ENCODE measurements at regions not wholly inside any gene's neighbourhood (a gene's known extent, or its start where the extent isn't known, plus 50 kb on each side); places are given as distances from the start of the nearest gene placed in this dataset.
"Not testable (repeated sequence)": the region's sequence is repeated elsewhere in the genome, so short reads cannot be mapped to it uniquely, and the experiment has no call there.

DNA sequence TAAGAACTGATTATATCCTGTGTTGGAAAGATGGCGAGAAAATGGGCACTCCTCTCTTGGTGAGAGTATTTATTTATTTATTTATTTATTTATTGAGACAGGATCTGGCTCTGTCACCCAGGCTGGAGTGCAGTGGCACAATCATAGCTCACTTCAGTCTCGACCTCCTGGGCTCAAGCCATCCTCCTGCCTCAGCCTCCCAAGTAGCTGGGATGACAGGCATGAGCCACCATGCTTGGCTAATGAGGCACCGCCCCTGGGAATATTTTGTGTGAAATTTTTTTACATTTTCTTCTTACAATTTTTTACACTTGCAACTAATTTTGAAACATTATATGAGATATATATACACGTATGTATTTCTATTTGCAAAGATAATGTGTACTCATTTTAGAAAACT lies 150.5 kb upstream of the PRR20G start:
- DNase-seq = no peak

DNA sequence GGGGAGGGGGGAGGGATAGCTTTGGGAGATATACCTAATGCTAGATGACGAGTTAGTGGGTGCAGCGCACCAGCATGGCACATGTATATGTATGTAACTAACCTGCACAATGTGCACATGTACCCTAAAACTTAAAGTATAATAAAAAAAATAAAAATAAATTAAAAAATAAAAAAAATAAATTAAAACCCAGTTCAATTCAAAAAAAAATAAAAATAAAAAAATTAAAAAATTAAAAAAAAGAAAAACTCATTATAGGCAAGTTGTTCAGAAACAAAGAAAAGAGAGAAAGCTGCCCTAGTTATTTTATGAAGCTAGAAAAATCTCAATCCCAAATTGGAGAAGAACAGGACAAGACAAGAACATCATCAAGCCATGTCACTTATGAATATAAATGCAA lies 147.5 kb upstream of the PRR20G start:
- not testable (repeated sequence) for DNase-seq

DNA sequence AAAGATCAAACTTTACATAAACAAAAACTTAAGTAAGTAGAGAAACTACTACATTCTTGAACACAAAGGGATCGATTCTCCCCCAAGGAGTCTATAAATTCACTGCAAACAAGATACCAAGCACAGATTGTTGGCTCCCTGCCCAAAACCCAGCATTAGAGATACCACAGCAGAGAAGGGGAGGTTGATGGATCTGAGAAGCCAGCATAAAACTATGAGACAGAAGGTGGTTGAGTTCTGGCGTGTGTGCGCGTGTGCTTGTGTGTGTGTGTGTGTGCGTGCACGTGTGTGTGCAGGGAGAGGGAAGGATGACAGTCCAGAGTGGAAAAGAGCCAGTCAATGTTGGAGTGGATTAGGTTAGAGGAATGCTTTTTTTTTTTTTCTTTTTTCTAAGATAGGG lies 143.2 kb upstream of the PRR20G start:
- no peak for DNase-seq

DNA sequence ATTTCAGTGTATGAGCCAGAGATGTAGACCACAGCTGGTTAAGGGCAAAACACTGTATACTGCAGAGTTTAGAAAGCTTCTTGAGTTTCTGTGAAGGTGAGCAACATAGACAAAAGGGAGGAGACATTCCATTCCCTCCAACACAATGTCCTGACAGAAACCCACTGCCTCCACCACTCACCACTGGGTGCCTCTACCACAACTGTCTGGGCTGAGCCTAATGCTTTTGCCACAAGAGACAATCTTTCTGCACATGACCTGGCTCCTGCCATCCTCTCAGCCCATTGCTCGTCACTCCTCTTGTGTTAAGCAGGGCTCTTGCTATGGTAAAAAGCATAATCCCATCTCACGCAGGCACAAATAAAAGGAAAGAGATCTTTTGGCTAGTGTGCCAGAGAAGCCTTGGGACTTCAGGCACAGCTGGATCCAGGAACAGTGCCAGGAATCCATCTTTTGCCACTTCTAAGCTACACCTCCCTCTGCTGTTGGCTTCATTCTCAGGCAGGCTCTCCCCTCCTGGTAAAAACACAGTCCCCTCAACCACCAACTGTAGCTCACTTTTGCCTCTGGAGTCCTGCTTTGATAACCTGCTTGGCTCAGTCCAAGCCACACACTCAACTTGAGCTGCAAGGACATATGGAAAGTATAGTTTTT lies 140.6 kb upstream of the PRR20G start:
- DNase-seq = no peak

DNA sequence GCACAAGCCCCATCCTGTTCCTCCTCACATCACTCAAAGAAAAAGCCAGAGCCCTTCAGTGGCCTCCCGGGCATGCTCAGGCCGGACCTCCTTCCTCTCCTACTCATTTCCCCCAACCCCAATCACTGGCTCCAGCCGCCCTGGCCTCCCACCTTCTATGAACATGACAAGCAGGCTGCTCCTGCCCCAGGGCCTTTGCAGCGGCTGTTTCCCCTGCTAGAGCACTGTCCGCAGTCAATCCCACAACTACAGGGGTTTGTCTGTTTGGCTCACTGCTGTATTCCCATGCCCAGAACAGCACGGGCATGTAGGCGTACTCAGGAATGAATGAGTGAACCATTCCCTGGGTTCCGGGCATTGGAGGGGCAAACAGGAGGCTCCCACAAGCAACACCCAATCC lies 139.8 kb upstream of the PRR20G start:
- no peak for DNase-seq

DNA sequence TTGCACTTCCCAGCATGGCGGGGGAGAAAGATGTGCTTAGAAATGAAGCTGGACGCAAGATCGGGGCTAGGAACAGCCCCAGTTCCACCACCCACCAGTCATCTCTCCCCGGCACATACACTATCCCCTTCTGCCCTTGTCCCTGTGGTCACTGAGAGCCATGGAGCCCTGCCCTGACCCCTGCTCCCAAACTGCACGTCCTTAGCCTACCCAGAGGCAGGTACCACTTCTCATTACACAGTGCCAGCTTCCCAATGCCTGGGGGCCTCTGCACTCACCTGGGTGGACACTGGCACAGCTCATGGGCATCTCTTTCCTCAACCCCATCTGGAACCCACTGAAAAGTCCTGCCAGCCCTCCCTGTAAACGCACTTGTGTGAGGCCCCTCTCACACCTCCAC lies 139.3 kb upstream of the PRR20G start:
- DNase-seq = no peak

DNA sequence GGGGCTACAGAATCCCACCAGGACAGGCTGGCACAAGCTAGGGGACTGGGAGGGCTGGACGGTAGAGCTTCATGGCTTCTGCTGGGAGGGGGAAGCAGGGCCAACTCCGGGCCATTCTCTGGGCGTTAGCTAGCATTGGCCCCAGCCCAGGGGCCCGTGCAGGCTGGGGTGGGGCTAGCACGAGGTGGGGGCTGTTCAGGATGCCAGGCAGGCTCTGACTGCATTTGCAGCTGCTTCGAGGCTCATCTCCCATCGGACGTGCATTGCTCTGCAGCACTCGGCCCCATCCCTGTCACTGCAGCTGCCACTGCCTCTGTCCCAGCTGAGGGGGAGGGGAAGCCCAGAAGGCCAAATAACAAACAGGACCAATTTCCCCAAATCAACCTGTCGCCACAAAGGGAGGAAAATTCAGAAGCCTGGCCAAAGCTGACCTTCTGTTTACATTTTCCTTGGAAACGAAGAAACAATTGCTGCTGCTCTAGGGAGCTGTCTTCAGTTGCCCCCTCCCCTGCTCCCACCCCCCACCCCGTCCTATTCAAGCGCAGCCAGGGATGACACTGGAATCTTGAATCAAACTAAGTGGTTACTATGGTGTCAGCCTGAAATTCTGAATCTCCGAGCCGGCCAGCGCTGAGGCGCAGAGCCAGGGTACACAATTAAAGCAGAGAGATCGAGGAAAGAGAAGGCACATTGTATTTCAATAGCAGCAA lies 138.8 kb upstream of the PRR20G start:
- DNase-seq = no peak

DNA sequence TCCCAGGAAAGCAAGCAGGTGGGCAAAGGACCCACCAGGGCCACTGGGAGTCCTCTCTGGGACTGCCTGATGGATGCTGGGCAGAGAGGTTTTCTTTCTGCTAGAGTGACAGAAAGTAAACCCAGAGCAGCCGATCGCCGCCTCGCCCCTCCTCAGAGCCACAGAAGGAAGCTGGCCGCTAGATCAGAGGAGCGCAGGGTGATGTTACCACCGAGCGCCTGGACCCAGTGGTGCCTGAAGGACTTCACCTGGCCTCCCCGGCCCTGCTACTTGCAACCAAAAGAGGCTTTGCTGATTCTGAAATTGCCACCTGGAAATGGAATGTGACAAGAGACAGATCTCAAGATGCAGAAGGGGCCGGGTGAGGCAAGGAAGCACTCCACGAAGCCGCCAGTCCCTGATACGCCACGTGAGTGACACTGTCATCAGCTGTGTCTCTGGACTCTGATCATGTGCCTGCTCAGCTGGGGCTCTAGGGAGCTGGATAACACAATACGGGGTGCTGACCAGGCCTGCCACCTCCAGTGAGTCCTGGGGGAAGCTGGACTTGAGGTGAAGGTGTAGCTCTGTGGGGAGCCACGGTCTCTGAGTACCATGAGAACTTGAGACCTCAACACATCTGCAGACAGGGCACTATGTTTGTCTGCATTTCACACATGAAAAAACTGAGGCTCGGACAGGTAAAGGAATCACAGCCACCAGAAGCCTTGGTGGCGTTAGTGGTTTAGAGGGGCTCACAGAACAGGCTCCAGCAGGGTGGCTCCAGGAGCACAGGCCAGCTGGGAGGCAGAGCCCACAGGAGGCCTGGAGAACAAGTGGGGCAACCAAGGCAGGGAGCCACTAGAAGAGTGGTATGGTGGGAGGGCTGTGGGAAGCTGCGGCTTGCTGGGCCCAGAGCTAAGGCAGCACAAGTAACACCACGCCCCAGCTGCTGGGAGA lies 137.9 kb upstream of the PRR20G start:
- DNase-seq = no peak

DNA sequence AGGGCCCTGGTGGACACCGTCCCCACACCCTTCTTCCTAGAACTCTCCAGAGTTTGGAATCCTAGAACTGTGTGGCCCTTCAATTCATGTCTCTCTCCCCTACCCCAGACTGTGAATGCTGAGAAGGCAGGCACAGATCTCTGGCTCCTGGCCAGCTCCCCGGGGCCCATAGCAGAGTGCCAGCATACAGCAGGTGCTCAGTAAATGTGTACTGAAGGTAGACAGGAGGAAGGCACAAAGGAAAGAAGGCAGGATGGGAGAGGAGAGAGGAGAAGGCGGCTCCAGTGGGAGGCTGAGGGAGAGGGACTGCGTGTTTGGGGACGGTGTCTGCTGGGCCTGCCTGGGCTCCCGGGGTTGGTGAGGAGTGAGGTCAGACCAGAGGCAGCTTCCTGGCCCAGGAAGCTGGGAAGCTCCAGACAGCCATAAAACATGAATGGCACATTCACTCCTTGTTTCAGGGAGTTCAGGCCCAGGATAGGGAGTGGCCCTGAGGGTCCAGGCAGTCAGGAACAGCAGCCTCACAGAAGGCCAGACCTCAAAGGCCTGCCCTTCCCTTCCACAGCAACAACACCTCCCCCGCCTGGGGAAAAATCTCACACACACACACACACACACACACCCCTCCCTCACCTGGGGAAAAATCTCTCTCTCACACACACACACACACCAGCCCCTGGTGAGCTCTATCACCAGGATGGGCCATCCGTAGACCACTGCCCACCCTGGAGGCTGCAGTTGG lies 137.1 kb upstream of the PRR20G start:
- DNase-seq = no peak

DNA sequence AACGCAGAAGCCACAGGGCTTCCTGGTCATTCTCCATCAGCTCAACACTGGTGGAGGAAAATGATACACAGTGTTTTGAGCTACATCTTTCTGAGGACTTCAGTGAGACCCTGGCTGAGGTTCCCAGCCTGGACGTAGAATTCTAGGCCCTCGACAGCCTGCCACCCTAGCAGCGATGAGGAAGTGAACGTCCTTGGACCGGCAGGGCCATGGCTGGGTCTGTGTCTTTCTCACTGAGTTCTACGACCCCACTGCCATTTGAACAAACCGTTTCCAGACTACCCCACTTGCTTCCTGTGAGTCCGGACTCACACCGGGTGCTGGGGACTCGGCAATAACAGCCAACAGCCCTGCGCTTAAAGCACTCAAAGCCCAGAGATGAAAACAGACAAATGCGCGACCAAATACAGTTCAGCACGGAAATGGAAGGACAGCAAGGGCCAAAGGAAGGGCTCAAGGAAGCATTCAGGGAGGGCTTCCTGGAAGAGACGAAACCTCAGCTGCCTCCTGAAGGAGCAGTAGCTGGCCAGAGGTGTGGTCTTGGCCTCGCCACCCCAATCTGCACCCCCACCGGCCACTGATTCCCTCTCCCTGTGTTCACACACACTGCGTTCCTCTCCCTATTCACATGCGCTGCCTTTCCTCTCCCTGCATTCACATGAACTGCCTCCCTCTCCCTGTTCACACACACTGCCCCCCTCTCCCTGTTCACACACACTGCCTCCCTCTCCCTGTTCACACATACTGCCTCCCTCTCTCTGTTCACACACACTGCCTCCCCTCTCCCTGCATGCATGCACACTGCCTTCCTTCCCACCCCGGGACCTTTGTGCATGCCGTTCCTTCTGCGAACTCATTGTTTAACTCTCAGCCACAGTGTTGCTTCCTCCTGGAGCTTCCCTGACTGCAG lies 136.3 kb upstream of the PRR20G start:
- no peak for DNase-seq

DNA sequence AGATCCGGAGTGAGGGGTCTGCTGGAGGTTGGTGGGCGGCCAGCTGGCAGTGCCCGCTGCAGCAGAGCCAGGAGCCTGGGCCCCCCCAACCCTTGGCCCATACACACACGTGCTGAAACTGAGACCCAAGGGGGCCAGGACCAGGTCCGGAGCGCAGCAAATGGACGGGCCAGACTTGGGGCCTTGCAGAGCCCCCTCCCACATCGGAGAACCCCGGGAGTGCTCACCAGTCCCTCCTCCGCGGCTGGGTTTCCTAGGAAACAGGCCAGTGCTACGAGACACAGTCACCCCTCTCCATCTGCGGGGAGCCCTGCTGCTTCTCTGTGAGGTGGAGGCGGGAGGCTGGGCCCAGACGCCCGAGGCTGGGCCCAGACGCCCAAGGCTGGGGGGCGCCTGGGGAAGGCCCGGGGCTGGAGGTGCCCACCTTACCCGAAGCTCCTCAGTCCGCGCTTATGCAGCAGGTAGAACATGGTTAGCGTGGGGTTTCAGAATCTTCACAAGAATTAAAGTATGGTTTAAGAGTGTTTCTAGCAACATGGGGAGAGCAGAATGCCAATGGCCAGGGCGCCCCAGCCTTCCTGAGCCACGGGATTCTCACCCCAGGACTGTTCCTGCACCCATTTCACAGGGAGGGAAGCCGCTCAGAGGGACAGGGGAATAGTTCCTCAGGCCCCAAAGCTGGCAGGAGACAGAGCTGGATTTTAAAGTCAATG lies 135.0 kb upstream of the PRR20G start:
- no peak for DNase-seq

DNA sequence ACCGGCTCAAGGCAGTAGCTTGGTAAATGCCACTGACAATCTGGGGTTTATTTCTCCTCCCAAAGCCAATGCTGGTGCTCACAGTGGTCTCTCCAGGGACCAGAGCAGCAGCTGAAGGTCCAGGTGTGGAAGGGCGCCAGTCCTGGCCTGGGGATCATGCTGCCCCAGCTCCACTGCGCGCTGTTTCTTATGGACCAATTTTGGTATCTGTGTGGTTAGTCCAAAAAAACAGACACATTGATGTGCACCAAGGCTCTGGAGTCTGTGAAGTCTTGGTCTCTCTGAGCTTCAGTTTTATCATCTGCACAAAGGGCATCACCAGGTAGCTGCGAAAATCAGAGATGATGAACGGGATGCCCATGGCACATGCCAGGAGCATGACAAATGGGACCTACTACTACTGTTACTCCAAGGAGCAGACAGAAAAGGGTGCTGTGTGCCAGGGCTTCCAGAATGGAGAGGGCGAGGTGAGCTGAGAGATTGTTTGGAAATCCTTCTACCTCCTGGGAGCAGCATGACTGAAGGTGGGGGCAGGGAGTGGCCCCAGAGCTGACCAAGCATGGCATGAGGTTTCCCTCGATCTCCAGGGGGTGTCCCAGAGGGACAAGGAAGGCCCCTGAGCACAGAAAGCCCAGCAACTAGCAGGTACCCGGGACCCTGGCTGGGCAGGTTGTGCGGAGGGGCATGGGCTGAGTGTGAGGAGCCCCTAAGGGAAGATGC lies 134.3 kb upstream of the PRR20G start:
- no peak for DNase-seq

DNA sequence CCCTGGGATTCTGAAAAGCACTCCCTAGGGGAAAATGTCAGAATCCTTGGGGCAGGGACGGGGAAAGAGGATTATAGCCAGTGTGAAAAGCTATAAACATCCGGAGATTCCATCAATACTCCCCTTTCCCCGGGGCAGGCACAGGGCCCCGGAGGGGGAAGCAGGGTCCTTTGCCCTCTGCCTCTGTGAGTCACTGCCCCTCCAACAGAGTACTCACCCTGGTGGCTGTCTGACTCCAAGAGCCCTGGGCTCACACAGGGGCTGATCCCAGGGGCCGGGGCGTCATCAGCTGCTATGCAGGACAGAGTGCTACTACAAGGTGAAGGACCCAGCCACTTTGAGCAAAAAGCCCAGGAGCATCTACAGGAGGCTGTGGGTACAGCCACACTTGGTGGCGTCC lies 133.0 kb upstream of the PRR20G start:
- no peak for DNase-seq

DNA sequence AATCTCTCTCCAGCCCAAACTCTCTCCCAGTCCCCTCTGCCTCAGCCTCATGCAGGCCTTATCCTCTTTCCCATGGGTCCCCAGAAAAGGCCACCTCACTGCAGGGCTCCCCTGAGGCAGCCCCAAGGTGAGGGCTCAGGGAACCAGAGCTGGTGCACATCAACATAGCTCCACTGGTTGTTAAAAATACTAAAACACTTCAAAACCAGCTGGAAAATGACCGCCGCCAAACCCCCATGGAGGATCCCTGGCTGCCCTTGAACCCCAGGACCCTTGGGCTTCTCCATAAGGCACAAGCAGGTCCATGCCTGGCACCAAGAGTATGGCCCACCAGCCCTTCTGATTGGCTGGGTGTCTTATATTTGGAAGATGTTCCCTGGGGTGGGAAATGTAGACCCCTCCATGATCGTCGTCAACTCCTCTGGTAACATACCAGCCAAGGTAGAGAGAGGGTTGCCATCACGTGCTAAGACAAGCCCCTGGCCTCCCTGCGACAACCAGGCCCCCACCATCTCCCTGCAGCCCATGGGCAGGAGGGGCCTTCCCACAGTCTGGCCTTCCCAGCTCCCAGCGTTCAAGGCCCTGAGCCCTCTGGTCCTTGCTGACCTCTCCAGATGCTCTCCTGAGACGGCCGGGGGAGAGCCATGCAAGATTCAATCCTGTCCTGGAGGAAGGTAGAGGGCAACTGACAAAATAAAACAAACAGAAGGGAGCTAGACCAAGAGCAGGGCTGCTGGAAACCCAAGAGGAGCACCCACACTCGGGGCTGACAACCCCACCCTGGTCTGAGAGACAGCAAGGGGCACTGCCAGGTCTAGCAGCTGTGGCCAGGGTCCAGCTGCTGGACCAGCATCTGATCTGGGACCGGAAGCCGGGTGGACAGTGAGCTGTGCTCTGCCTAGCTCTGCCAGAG lies 132.1 kb upstream of the PRR20G start:
- no peak for DNase-seq

DNA sequence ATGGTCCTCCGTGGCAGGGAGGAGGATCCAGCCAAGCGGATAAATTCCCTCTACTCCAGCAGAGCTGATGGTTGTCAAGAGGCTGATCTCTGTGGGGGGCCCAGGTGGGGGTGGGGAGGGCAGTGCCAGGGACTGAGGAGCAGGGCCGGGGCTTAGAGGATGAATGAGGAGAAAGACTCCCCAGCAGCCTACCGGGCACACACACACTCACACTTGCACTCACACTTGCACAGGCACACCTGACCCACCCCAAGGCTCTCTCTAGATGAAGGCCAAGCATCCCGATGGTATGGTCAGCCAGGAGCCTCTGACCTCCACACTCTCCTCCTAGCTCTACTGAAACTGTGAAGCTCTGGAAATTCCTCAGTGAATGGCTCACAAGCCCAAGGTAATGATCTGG lies 131.3 kb upstream of the PRR20G start:
- no peak for DNase-seq

DNA sequence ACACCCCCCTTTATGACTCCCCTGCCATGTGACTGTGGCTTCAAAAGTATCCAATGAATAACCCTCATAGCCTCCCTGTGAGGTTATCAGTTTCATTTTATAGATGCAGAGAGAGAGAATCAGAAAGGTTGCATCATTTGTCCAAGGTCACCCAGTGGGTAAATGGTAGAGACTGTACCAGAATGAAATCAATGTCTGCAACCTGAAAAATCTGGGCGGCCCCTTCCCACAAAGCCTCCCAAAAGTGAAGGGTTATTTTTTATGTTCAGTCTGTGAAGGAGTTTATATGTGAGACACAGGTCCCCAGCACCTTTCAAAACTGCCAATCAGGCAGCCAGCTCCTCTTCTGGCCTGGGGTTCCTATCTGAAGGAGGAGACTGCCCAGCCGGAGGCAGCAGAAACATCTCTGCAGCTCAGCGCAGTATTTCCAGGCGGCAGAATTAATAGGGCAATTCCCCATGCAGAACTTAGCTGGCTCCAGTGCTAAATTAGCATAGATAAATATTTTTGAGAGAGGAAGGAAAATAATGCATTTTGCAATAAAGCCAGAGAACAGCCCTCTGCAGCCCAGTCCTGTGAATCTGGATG lies 130.8 kb upstream of the PRR20G start:
- no peak for DNase-seq

DNA sequence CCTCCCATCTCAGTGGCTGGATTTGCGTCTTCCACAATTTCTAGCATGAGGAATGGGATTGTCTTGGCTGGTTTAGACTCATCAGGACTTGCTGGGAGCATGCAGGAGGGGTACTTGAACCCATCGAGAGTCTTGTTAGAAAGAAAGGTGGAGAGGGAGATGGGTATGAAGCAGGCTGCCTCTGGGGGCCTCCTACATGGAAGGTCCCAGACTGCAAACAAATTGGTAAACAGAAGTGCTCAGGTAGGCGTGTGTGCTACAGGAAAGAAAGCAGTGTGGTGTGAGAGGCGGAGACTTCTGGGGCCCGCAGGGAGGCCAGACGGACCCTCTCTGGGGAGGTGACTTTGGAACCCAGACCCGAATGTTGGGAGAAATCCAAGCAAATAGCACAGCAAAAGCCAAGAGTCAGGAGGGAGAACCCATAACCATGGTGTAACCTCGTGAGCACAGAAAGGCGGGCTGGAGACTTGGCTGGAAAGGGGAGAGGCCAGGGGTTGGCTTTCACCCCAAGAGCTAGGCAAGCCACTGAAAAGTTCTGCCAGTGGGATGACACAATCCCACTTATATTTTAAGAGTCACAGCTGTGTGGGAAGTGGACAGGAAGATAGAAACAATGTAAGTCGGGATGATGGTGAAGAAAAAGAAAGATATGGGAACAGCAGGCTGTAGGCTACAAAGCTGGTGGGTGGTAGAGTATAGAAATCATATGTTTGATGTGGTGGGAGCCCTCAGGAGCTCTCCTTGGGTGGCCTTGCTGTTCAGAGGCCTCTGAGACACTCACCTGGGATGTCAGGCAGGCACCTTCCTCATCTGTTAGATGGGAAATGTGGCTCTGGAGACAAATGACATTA lies 130.1 kb upstream of the PRR20G start:
- DNase-seq = no peak

DNA sequence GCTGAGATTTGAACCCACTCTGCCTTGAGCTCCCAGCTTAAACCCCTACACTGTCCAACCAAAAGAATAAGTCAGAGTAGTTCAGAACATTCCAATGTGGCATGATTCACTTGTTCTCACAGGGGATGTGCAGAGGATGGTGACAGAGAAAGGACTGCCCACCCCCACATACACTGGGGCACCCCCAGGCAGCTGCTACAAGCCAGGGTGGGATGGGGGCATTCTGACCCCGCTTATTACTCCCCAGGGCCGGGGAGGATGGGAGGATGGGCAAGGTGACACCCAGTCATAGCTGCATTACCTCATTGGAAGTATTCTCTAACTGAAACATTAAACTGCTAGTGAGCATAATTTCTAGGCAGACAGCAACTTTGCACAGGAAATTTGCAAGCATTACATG lies 126.0 kb upstream of the PRR20G start:
- no peak for DNase-seq

All from activated CD4-positive, alpha-beta T cell treated with anti-CD3 and anti-CD28 coated beads for 4 hours (primary cell).